SK-N-SH (cell line): ENCODE measurements at regions not wholly inside any gene's neighbourhood (a gene's known extent, or its start where the extent isn't known, plus 50 kb on each side); places are given as distances from the start of the nearest gene placed in this dataset.

Experiments
- CTCF ChIA-PET: fragments of 300-600, 350-600 bp; formaldehyde crosslinking; extraction: SDS; loops from one replicate; lab custom pipeline; 2021; lab: Yijun Ruan, JAX
- POLR2A ChIA-PET: fragments of 350-600 bp; sonication (Branson Sonifier 250); formaldehyde crosslinking; extraction: SDS; loops from one replicate; lab custom pipeline; 2020; ENCODE audit warnings: antibody characterized with exemption, inconsistent platforms; lab: Yijun Ruan, JAX
- DNase-seq: peaks from one replicate; pipeline ENCODE4 v3.0.0; 2012
- H2AFZ ChIP-seq: fragments of 200-600 bp; sonication (generic); 2 replicates; pipeline ENCODE4 v1.8.1; 2016; ENCODE audit warnings: antibody characterized with exemption, mild to moderate bottlenecking, low read depth
- H3F3A ChIP-seq: fragments of 200-600 bp; sonication (generic); replicated peaks from 2 replicates; pipeline ENCODE3; 2016; ENCODE audit warnings: antibody characterized with exemption, mild to moderate bottlenecking; ENCODE audit not compliant: insufficient read depth
- H3K27ac ChIP-seq, 2 experiments: fragments of 200-500 bp in 1 of 2; fragments of 200-600 bp in 1 of 2; sonication (Bioruptor generic) in 1 of 2; sonication (generic), shearing (Covaris generic) in 1 of 2; 2 replicates each; pipeline versions ENCODE4 v1.5.1 to v1.6.1; 2014 to 2016; ENCODE audit warnings: low read depth in 2 of 2, inconsistent platforms in 1 of 2, low read length in 1 of 2, mild to moderate bottlenecking in 1 of 2, mixed read lengths in 1 of 2
- H3K27me3 ChIP-seq: fragments of 200-600 bp; sonication (generic), shearing (Covaris generic); 2 replicates; pipeline ENCODE4 v1.6.1; 2016; ENCODE audit warnings: mixed run types; ENCODE audit not compliant: insufficient read depth
- H3K36me3 ChIP-seq, 2 experiments: fragments of 200-500 bp in 1 of 2; fragments of 200-600 bp in 1 of 2; sonication (Bioruptor generic) in 1 of 2; sonication (generic) in 1 of 2; replicated peaks in 1 of 2; 2 replicates each; pipeline versions ENCODE3 to v1.5.1; 2014 to 2016; ENCODE audit warnings: low read length in 1 of 2, mild to moderate bottlenecking in 1 of 2; ENCODE audit not compliant: insufficient read depth in 2 of 2, control insufficient read depth in 1 of 2
- H3K4me1 ChIP-seq, 2 experiments: fragments of 200-500 bp in 1 of 2; fragments of 200-600 bp in 1 of 2; sonication (Bioruptor generic) in 1 of 2; sonication (generic), shearing (Covaris generic) in 1 of 2; 2 replicates each; pipeline versions ENCODE4 v1.5.1 to v1.6.1; 2014 to 2016; ENCODE audit warnings: low read depth in 1 of 2, low read length in 1 of 2, mixed run types in 1 of 2; ENCODE audit not compliant: insufficient read depth in 2 of 2, control insufficient read depth in 1 of 2
- H3K4me2 ChIP-seq: fragments of 200-600 bp; sonication (generic), shearing (Covaris generic); 2 replicates; pipeline ENCODE4 v1.6.1; 2017; ENCODE audit warnings: mixed run types
- H3K4me3 ChIP-seq, 2 experiments: fragments of 200-500 bp in 1 of 2; fragments of 200-600 bp in 1 of 2; sonication (Bioruptor generic) in 1 of 2; sonication (generic), shearing (Covaris generic) in 1 of 2; 2 replicates each; pipeline versions ENCODE4 v1.5.1 to v1.8.1; 2014 to 2016; ENCODE audit warnings: low read depth in 2 of 2, inconsistent platforms in 1 of 2, low read length in 1 of 2, mild to moderate bottlenecking in 1 of 2, mixed read lengths in 1 of 2, moderate library complexity in 1 of 2
- H3K79me2 ChIP-seq: fragments of 200-600 bp; sonication (generic); 2 replicates; pipeline ENCODE4 v1.8.1; 2017; ENCODE audit warnings: mild to moderate bottlenecking; ENCODE audit not compliant: insufficient read depth
- H3K9ac ChIP-seq: fragments of 200-600 bp; sonication (generic); 2 replicates; pipeline ENCODE4 v1.6.1; 2017; ENCODE audit warnings: mixed run types
- H3K9me2 ChIP-seq: fragments of 200-600 bp; sonication (generic); 2 replicates; pipeline ENCODE4 v1.6.1; 2017; ENCODE audit warnings: mixed run types
- H3K9me3 ChIP-seq: fragments of 200-600 bp; sonication (generic); 2 replicates; pipeline ENCODE4 v1.6.1; 2017; ENCODE audit warnings: mixed run types, mild to moderate bottlenecking, moderate library complexity
- H4K20me1 ChIP-seq: fragments of 200-600 bp; sonication (generic); 2 replicates; pipeline ENCODE4 v1.6.1; 2017; ENCODE audit warnings: mild to moderate bottlenecking, mixed run types; ENCODE audit not compliant: insufficient read depth
- ELF1 ChIP-seq: IDR thresholded peaks from 2 replicates; pipeline ENCODE4 v1.4.0; 2012
- FOSL2 ChIP-seq: IDR thresholded peaks from 2 replicates; pipeline ENCODE4 v1.4.0; 2012; ENCODE audit warnings: low read depth, mild to moderate bottlenecking, moderate library complexity, borderline replicate concordance
- FOXM1 ChIP-seq: IDR thresholded peaks from 2 replicates; pipeline ENCODE4 v1.4.0; 2012; ENCODE audit warnings: low read depth, mild to moderate bottlenecking
- GATA2 ChIP-seq: sonication (generic); formaldehyde crosslinking; IDR thresholded peaks from 2 replicates; pipeline ENCODE4 v1.5.0; 2020; ENCODE audit warnings: mild to moderate bottlenecking, missing genetic modification reagents
- IRF3 ChIP-seq: fragments of 150-350 bp; IDR thresholded peaks from 2 replicates; pipeline ENCODE4 v1.6.1; 2016; ENCODE audit warnings: mild to moderate bottlenecking, low read depth, low read length
- MEF2A ChIP-seq: IDR thresholded peaks from 2 replicates; pipeline ENCODE4 v1.4.0; 2012; ENCODE audit warnings: low read depth, borderline replicate concordance
- NFIC ChIP-seq: IDR thresholded peaks from 2 replicates; pipeline ENCODE4 v1.4.0; 2012; ENCODE audit warnings: borderline replicate concordance
- NRF1 ChIP-seq: IDR thresholded peaks from 2 replicates; pipeline ENCODE4 v1.6.1; 2012; ENCODE audit warnings: low read depth, mild to moderate bottlenecking, low read length
- POLR2AphosphoS5 ChIP-seq: IDR thresholded peaks from 2 replicates; pipeline ENCODE4 v1.6.1; 2012; ENCODE audit warnings: low read depth, low read length
- RAD21 ChIP-seq: IDR thresholded peaks from 2 replicates; pipeline ENCODE4 v1.6.1; 2012; ENCODE audit warnings: mild to moderate bottlenecking, low read length
- RCOR1 ChIP-seq: fragments of 150-350 bp; IDR thresholded peaks from 2 replicates; pipeline ENCODE4 v1.6.1; 2017; ENCODE audit warnings: antibody characterized with exemption, low read length
- RFX5 ChIP-seq: IDR thresholded peaks from 2 replicates; pipeline ENCODE4 v1.6.1; 2012; ENCODE audit warnings: mild to moderate bottlenecking, improper control_type of control experiment, low read length
- SIN3A ChIP-seq: IDR thresholded peaks from 2 replicates; pipeline ENCODE4 v1.6.1; 2012; ENCODE audit warnings: low read depth, mild to moderate bottlenecking, low read length, moderate library complexity, borderline replicate concordance
- TAF1 ChIP-seq: IDR thresholded peaks from 2 replicates; pipeline ENCODE4 v1.6.1; 2012; ENCODE audit warnings: low read depth, mild to moderate bottlenecking, low read length, moderate library complexity, borderline replicate concordance
- TCF12 ChIP-seq: IDR thresholded peaks from 2 replicates; pipeline ENCODE4 v1.4.0; 2012
- TEAD4 ChIP-seq: IDR thresholded peaks from 2 replicates; pipeline ENCODE4 v1.4.0; 2012; ENCODE audit warnings: mild to moderate bottlenecking, borderline replicate concordance; ENCODE audit not compliant: insufficient read depth
- USF1 ChIP-seq: IDR thresholded peaks from 2 replicates; pipeline ENCODE4 v1.4.0; 2012; ENCODE audit warnings: low read depth, borderline replicate concordance
- YY1 ChIP-seq: IDR thresholded peaks from 2 replicates; pipeline ENCODE4 v1.4.0; 2012; ENCODE audit warnings: low read depth, mild to moderate bottlenecking
- WGBS: methylation state at CpG from one replicate; pipeline ENCODE4 v1.1.6; 2017; ENCODE audit warnings: low lambda C conversion rate; 5-methylcytosine and 5-hydroxymethylcytosine counted together
- TF ChIP-seq, protein P1 (sequence below): IDR thresholded peaks from 2 replicates; pipeline ENCODE4 v1.6.1; 2012; ENCODE audit warnings: mild to moderate bottlenecking, low read depth, low read length, moderate library complexity
- TF ChIP-seq, protein P2 (sequence below): IDR thresholded peaks from 2 replicates; pipeline ENCODE4 v1.4.0; 2012; ENCODE audit warnings: low read depth

- no peak for DNase-seq
- no peaks in the 10 kb centered on the region for H3K36me3 ChIP-seq
- no peaks in the 10 kb centered on the region for H3F3A ChIP-seq
- H3K27ac ChIP-seq, result no peak overlapping the region
- H3K9me2 ChIP-seq, result no peaks in the 10 kb centered on the region
- no peak overlapping the region for H3K4me3 ChIP-seq
- H3K9me3 ChIP-seq, result no peaks in the 10 kb centered on the region
- no peaks in the 10 kb centered on the region for H3K79me2 ChIP-seq
- H2AFZ ChIP-seq, result no peak overlapping the region
- H3K4me1 ChIP-seq, result no peaks in the 10 kb centered on the region
- ChIA-PET CTCF (interaction anchor here (1.0 to 1.7 kb wide), 3 partner anchors 12 to 215 kb away, joined by 3 to 4 read pairs (median 3); partner anchors contain the start of gene RARB), POLR2A (no interaction called here)
- 79% methylated on average over 7 of the region's 7 CpGs for WGBS
- H4K20me1 ChIP-seq, result no peaks in the 10 kb centered on the region
- H3K9ac ChIP-seq, result no peak overlapping the region
- H3K27me3 ChIP-seq, result no peaks in the 10 kb centered on the region
- TF ChIP-seq, protein P1, sequence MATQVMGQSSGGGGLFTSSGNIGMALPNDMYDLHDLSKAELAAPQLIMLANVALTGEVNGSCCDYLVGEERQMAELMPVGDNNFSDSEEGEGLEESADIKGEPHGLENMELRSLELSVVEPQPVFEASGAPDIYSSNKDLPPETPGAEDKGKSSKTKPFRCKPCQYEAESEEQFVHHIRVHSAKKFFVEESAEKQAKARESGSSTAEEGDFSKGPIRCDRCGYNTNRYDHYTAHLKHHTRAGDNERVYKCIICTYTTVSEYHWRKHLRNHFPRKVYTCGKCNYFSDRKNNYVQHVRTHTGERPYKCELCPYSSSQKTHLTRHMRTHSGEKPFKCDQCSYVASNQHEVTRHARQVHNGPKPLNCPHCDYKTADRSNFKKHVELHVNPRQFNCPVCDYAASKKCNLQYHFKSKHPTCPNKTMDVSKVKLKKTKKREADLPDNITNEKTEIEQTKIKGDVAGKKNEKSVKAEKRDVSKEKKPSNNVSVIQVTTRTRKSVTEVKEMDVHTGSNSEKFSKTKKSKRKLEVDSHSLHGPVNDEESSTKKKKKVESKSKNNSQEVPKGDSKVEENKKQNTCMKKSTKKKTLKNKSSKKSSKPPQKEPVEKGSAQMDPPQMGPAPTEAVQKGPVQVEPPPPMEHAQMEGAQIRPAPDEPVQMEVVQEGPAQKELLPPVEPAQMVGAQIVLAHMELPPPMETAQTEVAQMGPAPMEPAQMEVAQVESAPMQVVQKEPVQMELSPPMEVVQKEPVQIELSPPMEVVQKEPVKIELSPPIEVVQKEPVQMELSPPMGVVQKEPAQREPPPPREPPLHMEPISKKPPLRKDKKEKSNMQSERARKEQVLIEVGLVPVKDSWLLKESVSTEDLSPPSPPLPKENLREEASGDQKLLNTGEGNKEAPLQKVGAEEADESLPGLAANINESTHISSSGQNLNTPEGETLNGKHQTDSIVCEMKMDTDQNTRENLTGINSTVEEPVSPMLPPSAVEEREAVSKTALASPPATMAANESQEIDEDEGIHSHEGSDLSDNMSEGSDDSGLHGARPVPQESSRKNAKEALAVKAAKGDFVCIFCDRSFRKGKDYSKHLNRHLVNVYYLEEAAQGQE, result no peak
- TF ChIP-seq FOSL2 (no peak), RCOR1 (no peak), SIN3A (no peak), GATA2 (no peak), NRF1 (no peak), TAF1 (no peak), ELF1 (no peak), TCF12 (no peak), TEAD4 (no peak), MEF2A (no peak), NFIC (no peak), IRF3 (no peak)
- TF ChIP-seq, protein P2, sequence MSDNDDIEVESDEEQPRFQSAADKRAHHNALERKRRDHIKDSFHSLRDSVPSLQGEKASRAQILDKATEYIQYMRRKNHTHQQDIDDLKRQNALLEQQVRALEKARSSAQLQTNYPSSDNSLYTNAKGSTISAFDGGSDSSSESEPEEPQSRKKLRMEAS, result no peak
- no peak overlapping the region for H3K4me2 ChIP-seq
These were observed 215.3 kb upstream of the RARB start for GRCh38 chr3:25212736-25213135.

DNA sequence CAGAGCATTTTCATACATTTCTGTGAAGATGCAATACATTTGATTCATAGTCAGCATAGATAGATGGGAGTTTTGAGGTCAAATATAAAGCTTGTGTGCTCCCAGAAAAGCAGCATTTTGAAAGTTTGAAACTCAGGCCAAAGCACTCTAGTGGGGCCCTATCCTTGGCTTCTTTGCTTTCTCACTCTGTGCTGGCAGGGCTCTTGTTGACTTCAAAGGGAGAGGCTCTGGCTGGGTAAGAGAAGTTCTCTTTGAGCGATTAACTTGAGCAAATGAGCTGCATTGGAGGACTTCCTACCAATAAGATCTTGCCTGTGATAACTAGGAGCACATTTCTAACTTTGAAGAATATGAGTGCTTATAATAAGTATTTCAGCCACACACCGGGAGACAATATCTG is 214.0 kb upstream of the RARB start:
- no peaks in the 10 kb centered on the region for H4K20me1 ChIP-seq
- no peaks in the 10 kb centered on the region for H3F3A ChIP-seq
- H3K36me3 ChIP-seq, result no peaks in the 10 kb centered on the region
- no peaks in the 10 kb centered on the region for H3K79me2 ChIP-seq
- H3K27ac ChIP-seq, result no peak overlapping the region
- no peak overlapping the region for H3K4me3 ChIP-seq
- no peak for DNase-seq
- no peak overlapping the region for H3K4me2 ChIP-seq
- WGBS, result 76% methylated on average over 2 of the region's 2 CpGs
- H3K9me3 ChIP-seq, result no peaks in the 10 kb centered on the region
- H3K4me1 ChIP-seq, result no peaks in the 10 kb centered on the region
- TF ChIP-seq FOXM1 (no peak), YY1 (no peak), SIN3A (no peak), GATA2 (no peak), NRF1 (no peak), USF1 (no peak), IRF3 (no peak), RAD21 (no peak), TCF12 (no peak), TEAD4 (no peak), RFX5 (no peak), POLR2AphosphoS5 (no peak)
- POLR2A ChIA-PET, result no interaction called here
- no peaks in the 10 kb centered on the region for H3K9me2 ChIP-seq
- H3K27me3 ChIP-seq, result no peaks in the 10 kb centered on the region
- no peak overlapping the region for H3K9ac ChIP-seq
- CTCF ChIA-PET, result interaction anchor here (1.0 to 1.7 kb wide), 2 partner anchors 10 to 22 kb away, joined by 3 to 4 read pairs; no protein-coding TSS in a partner anchor
- H2AFZ ChIP-seq, result no peak overlapping the region
